T47D (cell line): ENCODE measurements at regions not wholly inside any gene's neighbourhood (a gene's known extent, or its start where the extent isn't known, plus 50 kb on each side); places are given as distances from the start of the nearest gene placed in this dataset.
"Not testable (repeated sequence)": the region's sequence is repeated elsewhere in the genome, so short reads cannot be mapped to it uniquely, and the experiment has no call there.

Experiments
- DNase-seq, 2 experiments: peaks; one replicate each; pipeline versions ENCODE4 v3.0.0 to v3.0.0-alpha.2; 2011 to 2012; ENCODE audit warnings: low read depth in 1 of 2, low spot score in 1 of 2
- JUND ChIP-seq: IDR thresholded peaks from 2 replicates; pipeline ENCODE4 v1.6.1; 2012; ENCODE audit warnings: low read depth
- in situ Hi-C: cut with HindIII; loops from 2 replicates; pipeline ENCODE4 v1.10.0; 2016; ENCODE audit warnings: low sequenced_read_pairs, low pct_unique_long_range_greater_than_20kb

DNA sequence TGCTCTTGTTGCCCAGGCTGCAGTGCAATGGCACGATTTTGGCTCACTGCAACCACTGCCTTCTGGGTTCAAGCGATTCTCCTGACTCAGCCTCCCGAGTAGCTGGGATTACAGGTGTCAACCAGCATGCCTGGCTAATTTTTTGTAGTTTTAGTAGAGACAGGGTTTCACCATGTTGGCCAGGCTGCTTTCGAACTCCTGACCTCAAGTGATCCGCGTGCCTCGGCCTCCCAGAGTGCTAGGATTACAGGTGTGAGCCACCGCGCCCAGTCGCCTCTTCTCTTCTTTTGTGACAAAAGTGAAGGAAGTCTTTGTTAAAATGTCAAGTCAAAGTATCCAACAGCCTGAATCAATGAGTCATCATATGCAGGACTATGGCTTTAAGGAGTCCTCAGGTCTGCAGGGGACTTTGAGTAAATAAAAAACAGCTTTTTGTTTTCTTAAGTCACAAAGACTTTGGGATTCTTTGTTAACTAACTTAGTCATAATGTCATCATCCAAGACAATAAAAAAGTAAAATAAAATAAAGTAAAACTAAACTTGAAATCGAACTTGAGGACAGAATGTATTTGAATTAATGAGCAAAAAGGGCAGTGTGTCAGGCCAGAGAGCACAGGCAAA is 1153.2 kb downstream of the SUCLG1 start:
- TF ChIP-seq JUND = no peak
- no peak for DNase-seq
- in situ Hi-C loops = no loop called here

DNA sequence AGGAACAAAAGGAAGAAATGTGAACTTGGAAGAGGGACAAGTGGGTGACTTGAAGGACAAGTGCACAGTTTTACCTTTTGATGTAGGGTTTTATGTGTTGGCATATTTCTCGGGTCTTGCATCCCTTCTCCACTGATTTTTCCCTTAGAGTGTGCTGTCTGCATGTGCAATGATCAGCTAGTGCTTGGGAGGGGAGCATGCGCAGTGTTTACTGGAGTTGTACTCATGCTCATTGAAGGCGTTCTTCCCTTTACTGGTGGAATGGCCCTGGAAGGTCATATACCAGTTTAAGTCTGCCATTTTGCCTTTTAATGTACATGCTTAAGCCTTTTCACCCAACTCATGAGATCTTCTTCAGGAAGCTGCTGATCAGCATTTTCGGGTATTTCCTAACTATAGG is 1168.0 kb downstream of the SUCLG1 start:
- TF ChIP-seq JUND = no peak
- DNase-seq = no peak
- in situ Hi-C loops = no loop called here

DNA sequence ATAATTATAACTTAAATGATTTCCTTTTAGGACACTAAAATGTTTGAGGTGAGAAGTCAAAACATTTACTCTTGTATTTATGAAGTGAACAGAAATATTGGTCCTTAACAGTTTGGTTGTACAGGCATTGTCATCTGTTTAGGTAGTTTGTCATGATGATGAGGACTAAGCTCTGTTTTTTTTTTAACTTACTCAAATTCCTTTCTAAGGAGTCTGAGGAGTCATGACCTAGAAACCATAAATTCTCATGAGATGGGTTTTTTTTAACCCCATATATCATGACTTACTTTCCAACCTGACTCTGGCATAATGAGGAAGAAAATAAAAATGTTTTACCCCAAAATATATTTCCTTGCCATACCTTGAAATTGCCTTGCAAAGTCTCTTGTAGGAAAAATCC is 1176.2 kb downstream of the SUCLG1 start:
- TF ChIP-seq JUND = no peak
- no peak for DNase-seq
- in situ Hi-C loops = no loop called here

DNA sequence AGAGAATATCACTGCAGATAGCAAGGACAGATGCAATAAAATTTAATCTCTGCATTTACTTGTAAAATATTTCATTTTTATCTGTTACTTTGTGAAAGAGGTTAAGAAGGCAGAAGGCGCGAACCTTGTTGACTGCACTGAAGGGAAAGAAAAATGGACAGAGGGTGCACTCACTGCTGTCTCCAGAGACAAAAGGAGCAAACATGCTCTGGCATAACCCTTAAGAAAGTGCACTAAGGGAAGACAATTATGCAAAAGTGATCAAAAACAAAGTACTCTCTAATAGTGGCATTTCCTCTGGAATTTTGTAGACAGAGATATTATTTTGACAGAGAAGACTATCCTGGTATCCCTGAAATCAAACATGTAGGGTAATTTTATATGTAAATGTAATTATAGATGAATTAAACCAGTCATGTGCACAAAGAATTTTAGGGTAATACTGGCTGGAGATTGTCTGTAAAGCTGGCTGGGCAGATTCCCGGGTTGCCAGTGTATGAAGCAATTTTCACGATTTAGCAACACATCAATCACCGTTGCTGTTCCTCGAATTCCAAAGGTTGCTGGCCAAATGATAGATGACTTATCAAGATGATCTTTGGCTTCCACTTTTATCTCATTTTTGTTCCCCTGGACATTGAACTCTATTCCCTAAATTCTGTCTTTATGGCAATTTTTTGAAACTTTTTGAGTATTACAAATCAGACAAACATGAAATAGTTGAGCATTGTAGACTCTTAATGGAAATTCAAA is 1176.9 kb downstream of the SUCLG1 start:
- no peak for TF ChIP-seq JUND
- no peak for DNase-seq
- in situ Hi-C loops = no loop called here

DNA sequence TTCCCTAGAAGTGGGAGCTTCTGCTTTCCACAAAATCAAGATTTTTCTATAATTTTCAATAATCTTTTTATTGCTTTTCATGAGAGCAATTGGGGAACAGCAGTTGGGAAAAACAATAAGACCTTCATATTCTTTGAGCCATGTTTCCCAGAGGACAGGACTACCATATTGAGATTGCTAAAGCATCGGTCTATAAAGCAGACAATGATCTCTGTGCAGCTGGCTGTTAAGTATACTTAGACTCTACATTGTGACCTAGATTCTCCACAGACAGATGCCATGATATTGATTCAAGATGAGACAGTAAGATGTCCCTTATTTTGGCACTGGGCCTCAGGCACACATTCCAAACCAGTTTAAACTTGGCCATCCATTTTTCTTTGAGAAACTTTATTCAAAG is 1178.7 kb downstream of the SUCLG1 start:
- no peak for TF ChIP-seq JUND
- in situ Hi-C loops = no loop called here
- DNase-seq = no peak

DNA sequence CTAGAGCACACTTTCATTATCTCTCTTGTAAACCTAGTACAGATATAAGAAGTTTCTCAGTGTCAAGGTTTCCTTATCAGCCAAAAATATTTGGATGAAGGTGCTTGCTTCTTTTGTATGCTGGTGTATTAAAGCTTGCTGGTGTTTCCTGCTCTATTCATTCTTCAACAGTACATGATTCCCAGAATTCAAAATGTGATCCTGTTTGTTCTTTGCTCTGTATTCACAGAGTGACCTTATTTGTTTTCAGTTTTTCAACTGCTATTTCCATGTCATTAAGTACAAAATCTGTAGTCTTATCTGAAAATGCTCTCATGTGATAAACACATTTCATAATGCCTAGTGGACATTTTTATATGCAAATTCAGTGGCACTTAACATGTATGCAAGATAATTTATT is 1185.8 kb downstream of the SUCLG1 start:
- DNase-seq = no peak
- in situ Hi-C loops = no loop called here
- TF ChIP-seq JUND = no peak

DNA sequence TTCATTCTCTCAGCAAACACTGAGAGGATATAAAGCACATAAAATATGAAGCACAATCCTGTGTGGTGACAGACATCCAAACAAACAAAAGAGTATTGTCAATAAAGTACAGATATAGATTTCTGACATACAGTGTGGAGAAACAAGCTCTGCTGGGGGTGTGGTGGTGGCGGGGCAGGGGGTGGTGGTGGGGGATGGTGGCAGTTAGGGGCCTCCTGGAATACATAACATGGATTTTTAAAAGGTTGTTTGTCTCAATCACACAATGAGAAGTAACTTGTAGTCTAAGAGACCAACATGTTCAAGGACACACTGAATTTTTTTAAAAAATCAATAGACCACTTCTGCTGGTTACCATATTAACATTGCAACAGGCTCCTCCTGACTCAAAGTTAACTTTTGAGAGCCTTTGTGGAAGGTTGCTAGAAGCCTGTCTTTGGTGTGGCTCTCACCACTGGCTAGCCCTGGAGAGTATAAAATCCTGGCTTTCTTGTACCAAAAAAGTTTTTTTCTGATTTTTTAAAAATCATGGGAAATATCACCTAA is 1197.4 kb downstream of the SUCLG1 start:
- in situ Hi-C loops = no loop called here
- DNase-seq = no peak
- TF ChIP-seq JUND = no peak

DNA sequence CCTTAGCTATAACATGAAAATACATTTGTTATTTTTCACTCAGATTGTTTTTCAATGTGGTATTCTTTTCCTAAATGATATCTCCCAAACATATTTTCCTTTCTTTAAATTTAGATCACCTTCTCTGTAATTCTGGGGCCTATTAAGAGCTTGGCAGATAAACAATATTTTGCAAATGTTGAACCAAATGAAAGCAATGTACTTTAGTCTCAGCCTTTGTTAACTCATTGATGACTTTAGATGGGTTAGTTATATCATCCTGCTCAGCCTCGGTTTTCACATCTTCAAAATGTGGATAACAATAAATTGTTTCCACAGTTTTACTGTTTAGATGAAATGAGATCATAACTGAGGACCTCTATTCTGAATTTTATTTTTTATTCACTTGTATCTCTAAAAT is 1205.2 kb downstream of the SUCLG1 start:
- DNase-seq = no peak
- in situ Hi-C loops = no loop called here
- TF ChIP-seq JUND = no peak

DNA sequence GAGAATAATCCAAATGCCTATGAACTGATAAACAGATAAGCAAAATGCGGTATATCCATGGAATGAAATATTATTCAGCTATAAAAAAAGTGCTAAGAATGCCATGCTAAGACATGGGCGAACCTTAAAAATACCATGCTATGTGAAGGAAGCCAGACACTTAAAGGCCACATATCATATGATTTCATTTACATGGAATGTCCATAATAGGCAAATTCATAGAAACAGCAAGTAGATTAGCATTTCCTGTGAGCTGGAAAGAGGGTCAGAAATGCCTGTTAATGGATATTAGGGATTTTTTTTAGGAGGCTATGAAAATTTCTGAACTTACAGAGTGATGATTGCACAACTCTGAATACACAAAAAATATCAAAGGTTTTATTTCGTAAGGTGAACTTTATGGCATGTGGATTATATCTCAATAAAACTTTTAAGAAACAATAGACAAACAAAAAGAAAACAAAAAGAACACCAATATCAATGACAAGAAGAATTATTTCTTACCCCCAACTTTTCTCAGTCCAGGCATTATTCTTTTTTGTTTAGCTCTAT is 1207.7 kb downstream of the SUCLG1 start:
- no peak for TF ChIP-seq JUND
- in situ Hi-C loops = no loop called here
- no peak for DNase-seq

DNA sequence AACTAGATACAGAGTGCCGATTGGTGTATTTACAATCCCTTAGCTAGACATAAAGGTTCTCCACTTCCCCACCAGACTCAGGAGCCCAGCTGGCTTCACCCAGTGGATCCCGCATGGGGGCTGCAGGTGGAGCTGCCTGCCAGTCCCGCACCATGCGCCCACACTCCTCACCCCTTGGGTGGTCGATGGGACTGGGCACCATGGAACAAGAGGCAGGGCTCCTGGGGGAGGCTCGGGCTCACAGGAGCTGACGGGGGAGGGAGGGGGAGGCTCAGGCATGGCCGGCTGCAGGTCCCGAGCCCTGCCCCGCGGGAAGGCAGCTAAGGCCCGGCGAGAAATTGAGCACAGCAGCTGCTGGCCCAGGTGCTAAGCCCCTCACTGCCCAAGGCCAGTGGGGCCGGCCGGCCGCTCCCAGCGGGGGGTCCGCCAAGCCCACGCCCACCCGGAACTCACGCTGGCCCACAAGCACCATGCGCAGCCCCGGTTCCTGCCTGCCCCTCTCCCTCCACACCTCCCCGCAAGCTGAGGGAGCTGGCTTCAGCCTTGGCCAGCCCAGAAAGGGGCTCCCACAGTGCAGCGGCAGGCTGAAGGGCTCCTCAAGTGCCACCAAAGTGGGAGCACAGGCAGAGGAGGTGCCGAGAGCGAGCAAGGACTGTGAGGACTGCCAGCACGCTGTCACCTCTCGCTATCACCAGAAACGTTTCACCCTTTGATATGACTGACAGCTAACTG is 1213.1 kb downstream of the SUCLG1 start:
- in situ Hi-C loops, DNase-seq: not testable (repeated sequence)

DNA sequence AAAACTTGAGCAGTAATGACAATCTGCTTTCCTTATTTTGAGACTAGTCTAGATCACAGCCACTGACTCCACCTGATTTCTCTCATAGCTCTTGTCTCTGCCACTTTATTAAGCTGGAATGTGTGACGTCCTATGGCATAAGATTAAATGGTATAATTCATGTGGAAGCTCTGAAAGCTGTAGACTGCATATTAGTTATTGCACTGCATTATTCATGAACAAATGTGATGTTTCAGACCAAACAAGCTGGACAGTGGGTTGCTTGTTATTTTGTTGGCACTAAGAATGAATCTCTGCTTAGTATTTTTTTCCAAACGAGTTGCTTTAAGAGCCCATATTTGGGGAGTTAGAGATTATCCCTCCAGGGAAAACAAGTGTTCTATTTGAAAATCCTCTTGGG is 1218.5 kb downstream of the SUCLG1 start:
- TF ChIP-seq JUND = no peak
- DNase-seq = no peak
- in situ Hi-C loops = no loop called here

DNA sequence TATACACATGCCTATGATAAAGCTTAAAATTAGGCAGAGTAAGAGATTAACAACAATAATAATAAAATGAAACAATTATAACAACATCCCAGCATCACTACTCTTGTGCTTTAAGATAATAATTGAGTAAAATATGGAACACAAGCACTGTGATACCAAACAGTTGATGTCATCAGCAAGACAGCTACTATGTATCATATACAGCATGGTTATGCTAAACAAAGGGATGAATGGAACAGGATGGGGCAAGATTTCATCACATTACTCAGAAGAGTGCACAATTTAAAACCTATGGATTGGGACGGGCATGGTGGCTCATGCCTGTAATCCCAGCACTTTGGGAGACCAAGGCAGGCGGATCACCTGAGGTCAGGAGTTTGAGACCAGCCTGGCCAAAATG is 1221.0 kb downstream of the SUCLG1 start:
- in situ Hi-C loops = no loop called here
- TF ChIP-seq JUND = no peak
- no peak for DNase-seq

DNA sequence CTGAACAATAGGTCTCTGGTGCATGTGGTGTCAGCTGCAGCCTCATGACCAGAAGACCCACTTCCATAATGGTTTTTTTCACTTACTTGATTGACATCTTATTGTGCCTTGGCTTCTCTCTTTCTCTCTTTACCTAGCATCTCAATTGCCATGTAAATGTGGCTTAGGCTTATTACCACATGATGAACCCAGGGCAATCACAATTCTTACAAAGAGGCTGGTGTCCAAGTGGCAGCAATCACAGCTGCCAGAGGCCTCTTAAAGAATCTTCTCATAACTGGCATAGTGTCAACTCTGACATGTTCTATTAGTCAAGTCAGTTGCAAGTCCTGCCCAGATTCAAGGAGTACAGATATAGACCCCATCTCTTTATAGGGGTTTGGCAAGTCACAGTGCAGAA is 1224.8 kb downstream of the SUCLG1 start:
- in situ Hi-C loops = no loop called here
- DNase-seq = no peak
- TF ChIP-seq JUND = no peak
